ENCODE measurements at regions not wholly inside any gene's neighbourhood (a gene's known extent, or its start where the extent isn't known, plus 50 kb on each side); places are given as distances from the start of the nearest gene placed in this dataset.

DNA sequence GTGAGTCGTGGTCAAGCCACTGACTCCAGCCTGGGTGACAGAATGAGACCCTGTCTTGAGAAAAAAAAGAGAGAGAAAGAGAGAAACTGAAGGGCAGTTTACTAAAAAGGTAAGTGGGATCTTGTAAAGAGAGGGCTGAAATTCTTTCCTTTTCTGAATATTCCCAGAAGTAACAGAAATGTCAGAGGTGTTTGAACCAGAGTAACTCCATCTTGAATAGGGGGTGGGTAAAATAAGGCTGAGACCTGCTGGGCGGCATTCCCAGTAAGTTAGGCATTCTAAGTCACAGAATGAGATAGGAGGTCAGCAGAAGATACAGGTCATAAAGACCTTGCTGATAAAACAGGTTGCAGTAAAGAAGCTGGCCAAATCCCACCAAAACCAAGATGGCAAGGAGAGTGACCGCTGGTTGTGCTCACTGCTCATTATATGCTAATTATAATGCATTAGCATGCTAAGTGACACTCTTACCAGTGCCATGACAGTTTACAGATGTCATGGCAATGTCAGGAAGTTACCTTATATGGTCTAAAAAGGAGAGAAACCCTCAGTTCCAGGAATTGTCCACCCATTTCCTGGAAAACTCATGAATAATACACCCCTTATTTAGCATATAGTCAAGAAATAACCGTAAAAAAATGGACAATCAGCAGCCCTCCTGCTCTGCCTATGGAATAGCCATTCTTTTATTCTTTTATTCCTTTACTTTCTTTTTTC, 1334.3 kb upstream of the ZEB2 start:
- no peaks in the 10 kb centered on the region for H3K36me3 ChIP-seq
- H3K4me3 ChIP-seq: no peak overlapping the region
- intact Hi-C loops (cut with DNase I; ENCODE audit: low total_unique reads): no loop called here
- H3K9me3 ChIP-seq: no peaks in the 10 kb centered on the region
- H3K27me3 ChIP-seq: no peaks in the 10 kb centered on the region
- no peaks in the 10 kb centered on the region for H3K4me1 ChIP-seq
- DNase-seq (ENCODE audit: low spot score in 2 of 2): no peak
- TF ChIP-seq POLR2AphosphoS5 (IDR thresholded peaks at IDR 0.05): no peak
- TF ChIP-seq POLR2A (IDR thresholded peaks at IDR 0.05): no peak
- TF ChIP-seq, protein P1, sequence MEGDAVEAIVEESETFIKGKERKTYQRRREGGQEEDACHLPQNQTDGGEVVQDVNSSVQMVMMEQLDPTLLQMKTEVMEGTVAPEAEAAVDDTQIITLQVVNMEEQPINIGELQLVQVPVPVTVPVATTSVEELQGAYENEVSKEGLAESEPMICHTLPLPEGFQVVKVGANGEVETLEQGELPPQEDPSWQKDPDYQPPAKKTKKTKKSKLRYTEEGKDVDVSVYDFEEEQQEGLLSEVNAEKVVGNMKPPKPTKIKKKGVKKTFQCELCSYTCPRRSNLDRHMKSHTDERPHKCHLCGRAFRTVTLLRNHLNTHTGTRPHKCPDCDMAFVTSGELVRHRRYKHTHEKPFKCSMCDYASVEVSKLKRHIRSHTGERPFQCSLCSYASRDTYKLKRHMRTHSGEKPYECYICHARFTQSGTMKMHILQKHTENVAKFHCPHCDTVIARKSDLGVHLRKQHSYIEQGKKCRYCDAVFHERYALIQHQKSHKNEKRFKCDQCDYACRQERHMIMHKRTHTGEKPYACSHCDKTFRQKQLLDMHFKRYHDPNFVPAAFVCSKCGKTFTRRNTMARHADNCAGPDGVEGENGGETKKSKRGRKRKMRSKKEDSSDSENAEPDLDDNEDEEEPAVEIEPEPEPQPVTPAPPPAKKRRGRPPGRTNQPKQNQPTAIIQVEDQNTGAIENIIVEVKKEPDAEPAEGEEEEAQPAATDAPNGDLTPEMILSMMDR (IDR thresholded peaks at IDR 0.05): no peak
- H3K27ac ChIP-seq: no peak overlapping the region

DNA sequence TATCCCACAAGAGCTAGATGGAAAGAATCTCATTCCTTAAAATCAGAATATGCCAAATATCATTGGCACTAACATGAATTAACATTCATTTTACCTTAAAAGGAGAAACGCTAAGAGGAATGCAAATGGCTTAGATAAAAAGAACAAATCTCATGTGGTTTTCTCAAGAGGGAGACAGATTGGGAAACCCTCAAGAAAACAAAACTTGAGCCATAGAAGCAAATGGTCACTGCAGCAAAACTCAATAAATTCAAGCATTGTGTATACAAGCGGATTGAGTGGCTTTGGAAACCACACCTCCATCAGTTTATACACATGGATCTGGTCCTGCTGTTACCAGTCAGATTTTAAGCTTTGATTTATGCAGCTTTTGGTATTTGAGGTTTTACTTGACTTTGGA, 1331.8 kb upstream of the ZEB2 start:
- Histone ChIP-seq H3K36me3 (no peaks in the 10 kb centered on the region), H3K4me1 (no peaks in the 10 kb centered on the region), H3K4me3 (no peak overlapping the region), H3K9me3 (no peaks in the 10 kb centered on the region), H3K27me3 (no peaks in the 10 kb centered on the region), H3K27ac (no peak overlapping the region)
- no peak for DNase-seq (ENCODE audit: low spot score in 2 of 2)
- TF ChIP-seq, protein P1 (IDR thresholded peaks at IDR 0.05): no peak
- no peak for TF ChIP-seq POLR2A (IDR thresholded peaks at IDR 0.05)
- TF ChIP-seq POLR2AphosphoS5 (IDR thresholded peaks at IDR 0.05): no peak
- intact Hi-C loops (cut with DNase I; ENCODE audit: low total_unique reads): no loop called here

DNA sequence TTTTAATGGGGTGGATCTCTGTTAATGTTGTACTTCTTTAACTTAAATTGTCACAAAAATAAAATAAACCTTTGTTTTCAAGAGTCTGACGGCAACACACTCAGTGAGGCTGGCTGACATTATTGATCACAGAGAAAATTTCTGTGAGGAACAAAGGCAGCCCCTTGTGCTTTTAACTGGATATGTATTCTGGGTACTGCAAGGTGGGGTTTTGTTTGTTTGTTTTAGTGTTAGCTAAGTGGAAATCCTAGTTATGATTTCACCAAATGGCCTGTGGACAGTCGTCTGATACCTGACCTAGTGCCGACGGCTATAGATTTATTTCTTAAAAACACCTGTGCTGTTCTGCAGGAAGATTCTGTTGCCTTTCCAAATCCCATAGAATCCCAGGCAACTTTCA, 1329.5 kb upstream of the ZEB2 start:
- Histone ChIP-seq H3K27me3 (no peaks in the 10 kb centered on the region), H3K36me3 (no peaks in the 10 kb centered on the region), H3K4me3 (no peak overlapping the region), H3K27ac (no peak overlapping the region), H3K9me3 (no peaks in the 10 kb centered on the region), H3K4me1 (no peaks in the 10 kb centered on the region)
- no peak for TF ChIP-seq POLR2A (IDR thresholded peaks at IDR 0.05)
- intact Hi-C loops (cut with DNase I; ENCODE audit: low total_unique reads): no loop called here
- DNase-seq (ENCODE audit: low spot score in 2 of 2): no peak

DNA sequence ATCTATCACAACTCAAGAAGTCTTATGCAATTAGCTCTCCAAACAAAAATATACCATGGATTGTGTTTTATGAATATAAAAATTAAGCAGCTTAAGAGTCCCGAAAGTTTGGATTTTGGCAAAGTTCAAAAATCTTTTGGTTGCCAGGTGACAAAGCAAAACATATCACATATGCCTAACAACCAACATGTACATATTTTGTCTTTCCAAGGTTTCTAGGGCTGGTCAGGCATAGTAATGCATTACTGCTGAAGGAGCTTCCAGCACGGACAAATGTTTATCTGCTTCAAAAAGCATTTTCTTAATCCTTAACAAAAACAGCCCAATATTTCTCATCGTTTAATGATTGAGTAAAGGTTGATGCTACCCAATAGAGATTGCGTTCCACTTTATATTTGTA, 1327.1 kb upstream of the ZEB2 start:
- no peak for DNase-seq (ENCODE audit: low spot score in 2 of 2)
- intact Hi-C loops (cut with DNase I; ENCODE audit: low total_unique reads): no loop called here
- Histone ChIP-seq H3K36me3 (no peaks in the 10 kb centered on the region), H3K9me3 (no peaks in the 10 kb centered on the region), H3K4me1 (no peaks in the 10 kb centered on the region), H3K4me3 (no peak overlapping the region), H3K27ac (no peak overlapping the region), H3K27me3 (no peaks in the 10 kb centered on the region)
- TF ChIP-seq, protein P1 (IDR thresholded peaks at IDR 0.05): no peak
- TF ChIP-seq POLR2AphosphoS5 (IDR thresholded peaks at IDR 0.05): no peak
- no peak for TF ChIP-seq POLR2A (IDR thresholded peaks at IDR 0.05)

DNA sequence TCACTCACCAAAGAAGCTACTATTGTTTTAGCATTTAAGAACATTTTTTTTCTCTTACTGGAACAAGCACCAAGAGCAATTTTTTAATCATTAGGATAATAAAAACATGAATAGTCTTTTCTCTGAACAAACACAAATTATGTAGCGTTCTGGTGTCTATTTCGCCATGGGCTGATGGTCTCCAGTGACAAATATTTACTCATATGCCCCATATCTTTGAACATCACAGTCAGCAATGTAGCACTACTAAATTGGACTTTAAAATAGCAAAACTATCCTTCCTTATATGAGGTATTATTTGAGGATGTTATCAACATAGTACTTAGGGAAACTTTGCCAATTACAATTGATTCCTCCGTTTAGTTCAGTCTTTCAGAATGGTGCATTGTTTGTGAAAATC, 1326.0 kb upstream of the ZEB2 start:
- H3K36me3 ChIP-seq: no peaks in the 10 kb centered on the region
- no peaks in the 10 kb centered on the region for H3K4me1 ChIP-seq
- no peak for DNase-seq (ENCODE audit: low spot score in 2 of 2)
- TF ChIP-seq POLR2A (IDR thresholded peaks at IDR 0.05): no peak
- no peak overlapping the region for H3K27ac ChIP-seq
- H3K27me3 ChIP-seq: no peaks in the 10 kb centered on the region
- H3K9me3 ChIP-seq: no peaks in the 10 kb centered on the region
- no peak overlapping the region for H3K4me3 ChIP-seq
- intact Hi-C loops (cut with DNase I; ENCODE audit: low total_unique reads): no loop called here

DNA sequence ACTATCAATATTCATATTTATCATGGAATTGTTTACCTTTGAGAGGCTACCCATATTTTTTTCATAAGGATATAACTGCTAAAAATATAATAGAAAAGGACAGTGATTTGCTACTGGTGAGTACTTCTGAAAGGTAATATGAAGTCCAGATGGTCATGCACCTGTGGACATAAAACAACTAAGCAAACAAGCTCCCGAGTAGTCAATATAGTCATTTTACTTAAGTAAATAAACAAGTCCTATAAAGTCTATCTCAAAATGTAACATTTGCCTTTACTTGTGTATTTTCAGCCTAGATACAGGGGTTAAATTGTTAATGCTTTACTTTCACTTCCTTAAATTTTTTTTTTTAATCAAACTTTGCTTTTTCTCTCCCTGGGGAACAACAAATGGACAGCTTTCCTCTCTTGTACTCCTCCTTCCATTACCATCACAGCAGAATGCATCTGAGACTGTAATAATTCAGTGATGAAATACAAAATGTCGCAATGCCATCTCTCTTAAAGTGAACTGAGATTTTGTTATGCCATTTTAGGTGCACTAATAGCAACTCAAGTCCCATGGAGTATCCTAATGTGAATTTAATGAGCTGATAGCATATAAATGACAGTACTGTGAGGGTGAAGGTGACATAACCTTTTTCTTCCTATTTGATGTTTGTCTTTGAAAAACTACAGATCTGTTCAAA, 1325.4 kb upstream of the ZEB2 start:
- DNase-seq (ENCODE audit: low spot score in 2 of 2): no peak
- H3K9me3 ChIP-seq: no peaks in the 10 kb centered on the region
- H3K4me3 ChIP-seq: no peak overlapping the region
- H3K27ac ChIP-seq: no peak overlapping the region
- TF ChIP-seq POLR2AphosphoS5 (IDR thresholded peaks at IDR 0.05) (no peak), POLR2A (IDR thresholded peaks at IDR 0.05) (no peak)
- TF ChIP-seq, protein P1 (IDR thresholded peaks at IDR 0.05): no peak
- H3K27me3 ChIP-seq: no peaks in the 10 kb centered on the region
- H3K36me3 ChIP-seq: no peaks in the 10 kb centered on the region
- intact Hi-C loops (cut with DNase I; ENCODE audit: low total_unique reads): no loop called here
- H3K4me1 ChIP-seq: no peaks in the 10 kb centered on the region
